OCI-LY1 (cell line): ENCODE measurements at regions not wholly inside any gene's neighbourhood (a gene's known extent, or its start where the extent isn't known, plus 50 kb on each side); places are given as distances from the start of the nearest gene placed in this dataset.

Experiments
- H2AFZ ChIP-seq: fragments of 200-600 bp; sonication (generic), shearing (Covaris generic); 2 replicates; pipeline ENCODE4 v1.6.0; 2014; ENCODE audit warnings: antibody characterized with exemption, mild to moderate bottlenecking, low read length
- H3F3A ChIP-seq: fragments of 200-600 bp; sonication (generic), shearing (Covaris generic); 2 replicates; pipeline ENCODE4 v1.6.0; 2014; ENCODE audit warnings: mild to moderate bottlenecking, antibody characterized with exemption, low read length, moderate library complexity; ENCODE audit not compliant: insufficient read depth
- H3K27ac ChIP-seq: fragments of 200-600 bp; sonication (generic); 2 replicates; pipeline ENCODE4 v1.5.1; 2014; ENCODE audit warnings: low read length, mixed run types, mild to moderate bottlenecking, low read depth; ENCODE audit not compliant: poor library complexity, severe bottlenecking
- H3K27me3 ChIP-seq: fragments of 200-600 bp; sonication (generic); 2 replicates; pipeline ENCODE4 v1.6.0; 2014; ENCODE audit warnings: antibody characterized with exemption, mild to moderate bottlenecking, low read length, moderate library complexity; ENCODE audit not compliant: insufficient read depth
- H3K36me3 ChIP-seq: fragments of 200-600 bp; sonication (generic); 2 replicates; pipeline ENCODE4 v1.6.1; 2014; ENCODE audit warnings: mild to moderate bottlenecking, antibody characterized with exemption, low read length, moderate library complexity, mixed read lengths; ENCODE audit not compliant: insufficient read depth
- H3K4me1 ChIP-seq: fragments of 200-600 bp; sonication (generic); 2 replicates; pipeline ENCODE4 v1.5.1; 2014; ENCODE audit warnings: mild to moderate bottlenecking, low read length, moderate library complexity; ENCODE audit not compliant: insufficient read depth, severe bottlenecking
- H3K4me2 ChIP-seq: fragments of 200-600 bp; sonication (generic), shearing (Covaris generic); 2 replicates; pipeline ENCODE4 v1.6.1; 2014; ENCODE audit warnings: low read length
- H3K4me3 ChIP-seq: fragments of 200-600 bp; sonication (generic); 2 replicates; pipeline ENCODE4 v1.5.1; 2014; ENCODE audit warnings: low read length, low read depth, mild to moderate bottlenecking, mixed read lengths; ENCODE audit not compliant: poor library complexity, severe bottlenecking
- H3K79me2 ChIP-seq: fragments of 200-600 bp; shearing (Covaris generic); 2 replicates; pipeline ENCODE4 v1.6.1; 2016; ENCODE audit warnings: mixed run types, low read length, mixed read lengths; ENCODE audit not compliant: insufficient read depth
- H3K9ac ChIP-seq: fragments of 200-600 bp; sonication (generic), shearing (Covaris generic); 2 replicates; pipeline ENCODE4 v1.6.1; 2014; ENCODE audit warnings: mild to moderate bottlenecking, low read length, mixed read lengths
- H3K9me2 ChIP-seq: fragments of 200-600 bp; sonication (generic), shearing (Covaris generic); 2 replicates; pipeline ENCODE4 v1.6.1; 2014; ENCODE audit warnings: low read depth, mild to moderate bottlenecking, low read length, mixed read lengths
- H3K9me3 ChIP-seq: fragments of 200-600 bp; shearing (Covaris generic); 2 replicates; pipeline ENCODE4 v1.6.1; 2014; ENCODE audit warnings: low read length, mixed read lengths
- H4K20me1 ChIP-seq: fragments of 200-600 bp; sonication (generic), shearing (Covaris generic); 2 replicates; pipeline ENCODE4 v1.6.0; 2016; ENCODE audit warnings: mild to moderate bottlenecking, low read length; ENCODE audit not compliant: insufficient read depth
- EZH2 ChIP-seq: fragments of 200-600 bp; sonication (generic), shearing (Covaris generic); IDR thresholded peaks from 2 replicates; pipeline ENCODE4 v1.8.0; 2017; ENCODE audit warnings: borderline replicate concordance, mixed run types, mild to moderate bottlenecking, antibody characterized with exemption, low read length, moderate library complexity, mixed read lengths
- TF ChIP-seq, protein P1 (sequence below): fragments of 200-600 bp; sonication (generic), shearing (Covaris generic); IDR thresholded peaks from 2 replicates; pipeline ENCODE4 v1.5.1; 2017; ENCODE audit warnings: mild to moderate bottlenecking, antibody characterized with exemption, low read length, moderate library complexity, mixed read lengths

- Histone ChIP-seq H3K36me3 (no peaks in the 10 kb centered on the region), H2AFZ (no peak overlapping the region), H3K4me2 (no peak overlapping the region), H4K20me1 (no peaks in the 10 kb centered on the region), H3K9me2 (no peaks in the 10 kb centered on the region), H3K27me3 (0 out of 2 replicates have a peak, but pooled peaks cover 3% of the 10 kb centered on the region), H3F3A (no peaks in the 10 kb centered on the region), H3K9me3 (no peaks in the 10 kb centered on the region), H3K79me2 (no peaks in the 10 kb centered on the region), H3K4me3 (no peak overlapping the region), H3K4me1 (no peaks in the 10 kb centered on the region), H3K27ac (no peak overlapping the region), H3K9ac (no peak overlapping the region)
- no peak for TF ChIP-seq EZH2
- TF ChIP-seq, protein P1, sequence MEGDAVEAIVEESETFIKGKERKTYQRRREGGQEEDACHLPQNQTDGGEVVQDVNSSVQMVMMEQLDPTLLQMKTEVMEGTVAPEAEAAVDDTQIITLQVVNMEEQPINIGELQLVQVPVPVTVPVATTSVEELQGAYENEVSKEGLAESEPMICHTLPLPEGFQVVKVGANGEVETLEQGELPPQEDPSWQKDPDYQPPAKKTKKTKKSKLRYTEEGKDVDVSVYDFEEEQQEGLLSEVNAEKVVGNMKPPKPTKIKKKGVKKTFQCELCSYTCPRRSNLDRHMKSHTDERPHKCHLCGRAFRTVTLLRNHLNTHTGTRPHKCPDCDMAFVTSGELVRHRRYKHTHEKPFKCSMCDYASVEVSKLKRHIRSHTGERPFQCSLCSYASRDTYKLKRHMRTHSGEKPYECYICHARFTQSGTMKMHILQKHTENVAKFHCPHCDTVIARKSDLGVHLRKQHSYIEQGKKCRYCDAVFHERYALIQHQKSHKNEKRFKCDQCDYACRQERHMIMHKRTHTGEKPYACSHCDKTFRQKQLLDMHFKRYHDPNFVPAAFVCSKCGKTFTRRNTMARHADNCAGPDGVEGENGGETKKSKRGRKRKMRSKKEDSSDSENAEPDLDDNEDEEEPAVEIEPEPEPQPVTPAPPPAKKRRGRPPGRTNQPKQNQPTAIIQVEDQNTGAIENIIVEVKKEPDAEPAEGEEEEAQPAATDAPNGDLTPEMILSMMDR, result no peak
These were observed 259.1 kb downstream of the SYK start for GRCh38 chr9:91060520-91061343.

- Histone ChIP-seq H3K36me3 (no peaks in the 10 kb centered on the region), H4K20me1 (no peaks in the 10 kb centered on the region), H3K27ac (no peak overlapping the region), H3K27me3 (0 out of 2 replicates have a peak, but pooled peaks cover 3% of the 10 kb centered on the region), H3F3A (no peaks in the 10 kb centered on the region), H2AFZ (no peak overlapping the region), H3K4me3 (no peak overlapping the region), H3K9ac (no peak overlapping the region), H3K79me2 (no peaks in the 10 kb centered on the region), H3K9me2 (no peaks in the 10 kb centered on the region), H3K9me3 (no peaks in the 10 kb centered on the region), H3K4me2 (no peak overlapping the region), H3K4me1 (no peaks in the 10 kb centered on the region)
- TF ChIP-seq EZH2, result no peak
- TF ChIP-seq, protein P1, result no peak
These were observed 259.9 kb downstream of the SYK start for GRCh38 chr9:91061506-91061905.

- Histone ChIP-seq H3K27me3 (0 out of 2 replicates have a peak, but pooled peaks cover 3% of the 10 kb centered on the region), H3K9me3 (no peaks in the 10 kb centered on the region), H3K9ac (no peak overlapping the region), H2AFZ (no peak overlapping the region), H3K4me2 (no peak overlapping the region), H3K27ac (no peak overlapping the region), H3K36me3 (no peaks in the 10 kb centered on the region), H4K20me1 (no peaks in the 10 kb centered on the region), H3K9me2 (no peaks in the 10 kb centered on the region), H3K4me3 (no peak overlapping the region), H3F3A (no peaks in the 10 kb centered on the region), H3K4me1 (no peaks in the 10 kb centered on the region), H3K79me2 (no peaks in the 10 kb centered on the region)
- TF ChIP-seq, protein P1, result no peak
- TF ChIP-seq EZH2, result no peak
These were observed 260.7 kb downstream of the SYK start for GRCh38 chr9:91062281-91062680.
